Activated CD8-positive, alpha-beta memory T cell treated with anti-CD3 and anti-CD28 coated beads, Interleukin-2, amount 10 ng/mL, durations not matched to agents 7 days and 5 days (primary cell): ENCODE measurements at regions not wholly inside any gene's neighbourhood (a gene's known extent, or its start where the extent isn't known, plus 50 kb on each side); places are given as distances from the start of the nearest gene placed in this dataset.

ENCODE experiments used
- ATAC-seq: fragments of 150-1000 bp; cut with Tn5 transposase; one replicate; pipeline ENCODE4 v1.10.0; 2021; ENCODE audit warnings: moderate library complexity
- CTCF ChIA-PET: fragments of 350-600 bp; sonication (Branson Sonifier 250); formaldehyde crosslinking; loops from one replicate; lab custom pipeline; 2021; ENCODE audit warnings: antibody characterized with exemption; lab: Charles Lee
- DNase-seq: peaks from one replicate; pipeline ENCODE4 v3.0.0-alpha.2; 2020
- H3K27ac Mint-ChIP-seq: one replicate; pipeline ENCODE4 v1.8.0; 2021; ENCODE audit warnings: mild to moderate bottlenecking, mixed read lengths
- H3K27me3 Mint-ChIP-seq: one replicate; pipeline ENCODE4 v1.8.0; 2021; ENCODE audit warnings: mixed read lengths
- H3K36me3 Mint-ChIP-seq: one replicate; pipeline ENCODE4 v1.8.0; 2021; ENCODE audit warnings: mild to moderate bottlenecking, mixed read lengths
- H3K4me1 Mint-ChIP-seq: one replicate; pipeline ENCODE4 v1.8.0; 2021; ENCODE audit warnings: mixed read lengths
- H3K4me3 Mint-ChIP-seq: one replicate; pipeline ENCODE4 v1.8.0; 2021; ENCODE audit warnings: mild to moderate bottlenecking, moderate library complexity, mixed read lengths
- H3K9me3 Mint-ChIP-seq: one replicate; pipeline ENCODE4 v1.8.0; 2022; ENCODE audit warnings: low read depth, mixed read lengths

DNA sequence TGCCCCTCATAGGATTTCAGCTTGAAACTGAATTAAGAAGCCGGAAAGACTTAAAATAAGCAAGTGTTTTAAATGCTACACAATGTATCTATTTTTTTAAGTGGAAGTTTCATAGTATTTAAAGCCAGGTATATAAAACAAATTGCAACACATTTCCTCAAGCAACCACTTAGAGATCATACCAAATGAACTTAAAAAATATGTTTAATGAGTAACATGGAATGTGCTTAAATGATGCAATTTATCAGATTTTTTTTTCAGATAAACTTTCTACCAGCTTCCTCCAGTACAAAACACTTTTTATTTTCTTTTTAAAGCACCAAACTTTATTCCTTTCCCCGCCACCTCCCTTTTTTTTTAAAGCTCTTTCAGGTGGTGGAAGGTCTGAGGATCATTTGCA is 534.3 kb downstream of the BMP2 start:
- no peak for DNase-seq
- Mint-ChIP-seq H3K27ac (no peak overlapping the region), H3K27me3 (no peaks in the 10 kb centered on the region), H3K4me1 (no peaks in the 10 kb centered on the region), H3K9me3 (peaks cover 12% of the 10 kb centered on the region), H3K36me3 (no peaks in the 10 kb centered on the region), H3K4me3 (no peak overlapping the region)
- ATAC-seq = no peak
- CTCF ChIA-PET = no interaction called here

- CTCF ChIA-PET = no interaction called here
- H3K27me3 Mint-ChIP-seq = no peaks in the 10 kb centered on the region
- DNase-seq (no peak), ATAC-seq (no peak)
- peaks cover 13% of the 10 kb centered on the region for H3K9me3 Mint-ChIP-seq
- no peaks in the 10 kb centered on the region for H3K4me1 Mint-ChIP-seq
- no peak overlapping the region for H3K4me3 Mint-ChIP-seq
- H3K27ac Mint-ChIP-seq = no peak overlapping the region
- no peaks in the 10 kb centered on the region for H3K36me3 Mint-ChIP-seq
Measured at GRCh38 chr20:7302250-7302649, 534.8 kb downstream of the BMP2 start.

DNA sequence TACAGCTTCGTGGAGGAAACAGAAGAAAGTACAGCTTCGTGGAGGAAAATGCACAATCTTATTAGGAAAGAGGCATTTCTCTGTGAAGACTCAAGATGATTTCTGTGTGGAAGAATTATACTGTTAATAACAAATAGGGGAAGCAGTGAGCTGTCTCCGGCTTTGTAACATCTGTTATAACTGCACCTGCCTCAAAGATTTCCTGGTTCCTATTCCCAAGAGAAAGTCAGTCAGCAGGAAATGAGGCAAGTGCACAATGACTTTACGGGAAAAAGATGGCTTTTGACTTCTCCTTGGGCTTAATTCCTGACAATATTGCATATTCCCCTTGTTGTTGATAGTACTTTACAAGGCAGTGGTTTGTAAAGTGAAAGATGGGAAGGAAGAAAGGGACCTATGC is 538.5 kb downstream of the BMP2 start:
- CTCF ChIA-PET = no interaction called here
- H3K27ac Mint-ChIP-seq = no peak overlapping the region
- DNase-seq (no peak), ATAC-seq (no peak)
- no peaks in the 10 kb centered on the region for H3K4me1 Mint-ChIP-seq
- no peaks in the 10 kb centered on the region for H3K36me3 Mint-ChIP-seq
- H3K9me3 Mint-ChIP-seq = peaks cover 12% of the 10 kb centered on the region
- H3K27me3 Mint-ChIP-seq = no peaks in the 10 kb centered on the region
- H3K4me3 Mint-ChIP-seq = no peak overlapping the region

DNA sequence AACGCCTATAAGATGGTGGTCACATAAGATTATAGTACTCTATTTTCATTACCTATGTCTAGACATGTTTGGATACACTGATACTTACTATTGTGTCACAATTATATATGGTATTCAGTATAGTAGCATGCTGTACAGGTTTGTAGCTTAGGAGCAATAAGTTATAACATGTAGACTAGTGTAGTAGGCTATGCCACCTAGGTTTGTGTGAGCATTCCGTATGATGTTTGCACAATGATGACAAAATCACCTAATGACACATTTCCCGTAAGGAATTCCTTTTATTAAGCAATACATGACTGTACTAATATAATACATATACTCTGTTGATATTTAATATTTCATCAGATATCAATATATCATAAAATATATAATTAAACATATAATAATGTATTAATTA is 540.7 kb downstream of the BMP2 start:
- CTCF ChIA-PET = no interaction called here
- Mint-ChIP-seq H3K27me3 (no peaks in the 10 kb centered on the region), H3K27ac (no peak overlapping the region), H3K4me1 (no peaks in the 10 kb centered on the region), H3K9me3 (peaks cover 9% of the 10 kb centered on the region), H3K36me3 (no peaks in the 10 kb centered on the region), H3K4me3 (no peak overlapping the region)
- no peak for DNase-seq
- no peak for ATAC-seq

GRCh38 chr20:7313047-7313446 is 545.6 kb downstream of the BMP2 start:
- no peak overlapping the region for H3K4me3 Mint-ChIP-seq
- ATAC-seq (no peak), DNase-seq (no peak)
- H3K27me3 Mint-ChIP-seq = no peaks in the 10 kb centered on the region
- H3K36me3 Mint-ChIP-seq = no peaks in the 10 kb centered on the region
- no peak overlapping the region for H3K27ac Mint-ChIP-seq
- H3K4me1 Mint-ChIP-seq = no peaks in the 10 kb centered on the region
- H3K9me3 Mint-ChIP-seq = peaks cover 6% of the 10 kb centered on the region
- CTCF ChIA-PET = no interaction called here

DNA sequence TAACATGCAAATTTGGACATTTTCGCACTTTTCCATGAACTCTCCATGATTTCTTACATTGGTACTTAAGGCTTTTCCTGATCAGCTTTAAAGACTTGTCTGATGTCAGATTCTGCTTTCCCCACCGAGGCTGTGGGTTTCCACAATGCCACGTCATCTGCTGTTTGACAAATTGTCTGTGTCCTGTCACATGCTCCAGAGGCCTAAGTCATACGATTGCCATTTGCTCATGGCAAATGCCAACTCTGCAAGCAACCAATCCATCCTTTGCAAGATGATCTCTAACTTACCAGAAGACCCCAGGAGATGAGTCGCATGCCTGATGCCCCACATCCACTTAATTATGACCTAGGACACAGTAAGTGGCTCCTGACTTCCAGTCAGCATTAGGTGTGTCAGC is 556.5 kb downstream of the BMP2 start:
- H3K36me3 Mint-ChIP-seq = no peaks in the 10 kb centered on the region
- ATAC-seq (no peak), DNase-seq (no peak)
- peaks cover 14% of the 10 kb centered on the region for H3K9me3 Mint-ChIP-seq
- no peak overlapping the region for H3K4me3 Mint-ChIP-seq
- no peaks in the 10 kb centered on the region for H3K27me3 Mint-ChIP-seq
- no peaks in the 10 kb centered on the region for H3K4me1 Mint-ChIP-seq
- CTCF ChIA-PET = no interaction called here
- no peak overlapping the region for H3K27ac Mint-ChIP-seq

- H3K9me3 Mint-ChIP-seq = peaks cover 13% of the 10 kb centered on the region
- H3K27ac Mint-ChIP-seq = no peak overlapping the region
- H3K27me3 Mint-ChIP-seq = no peaks in the 10 kb centered on the region
- H3K4me1 Mint-ChIP-seq = no peaks in the 10 kb centered on the region
- H3K4me3 Mint-ChIP-seq = no peak overlapping the region
- CTCF ChIA-PET = no interaction called here
- DNase-seq (no peak), ATAC-seq (no peak)
- H3K36me3 Mint-ChIP-seq = no peaks in the 10 kb centered on the region
Measured at GRCh38 chr20:7327810-7328209, 560.3 kb downstream of the BMP2 start.

GRCh38 chr20:7330850-7331249 is 563.4 kb downstream of the BMP2 start:
- ATAC-seq (no peak), DNase-seq (no peak)
- H3K27ac Mint-ChIP-seq = no peak overlapping the region
- no peaks in the 10 kb centered on the region for H3K36me3 Mint-ChIP-seq
- peaks cover 18% of the 10 kb centered on the region for H3K9me3 Mint-ChIP-seq
- H3K4me1 Mint-ChIP-seq = no peaks in the 10 kb centered on the region
- H3K4me3 Mint-ChIP-seq = no peak overlapping the region
- CTCF ChIA-PET = no interaction called here
- no peaks in the 10 kb centered on the region for H3K27me3 Mint-ChIP-seq

DNA sequence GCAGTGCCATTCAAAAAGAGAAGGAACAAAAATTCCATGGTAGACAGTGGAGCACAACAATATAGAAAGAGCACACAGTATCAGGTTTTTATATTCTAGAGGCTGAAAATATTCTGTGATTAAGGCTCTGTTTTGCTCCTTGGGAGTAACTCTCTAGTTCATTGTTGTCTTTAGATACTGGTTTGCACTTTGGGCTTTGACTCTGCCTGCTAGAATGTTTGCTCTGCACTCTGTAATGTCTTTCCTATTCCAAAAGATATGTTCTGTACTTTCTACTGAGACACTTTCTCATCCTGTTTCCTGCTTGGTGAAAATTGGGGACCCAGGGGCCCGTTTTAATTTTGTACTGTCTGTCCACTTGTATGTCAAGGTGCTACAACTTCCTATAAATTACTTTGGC is 564.7 kb downstream of the BMP2 start:
- H3K27me3 Mint-ChIP-seq = no peaks in the 10 kb centered on the region
- no peaks in the 10 kb centered on the region for H3K4me1 Mint-ChIP-seq
- no peak overlapping the region for H3K4me3 Mint-ChIP-seq
- CTCF ChIA-PET = no interaction called here
- no peak for DNase-seq
- H3K27ac Mint-ChIP-seq = no peak overlapping the region
- peaks cover 14% of the 10 kb centered on the region for H3K9me3 Mint-ChIP-seq
- H3K36me3 Mint-ChIP-seq = no peaks in the 10 kb centered on the region
- no peak for ATAC-seq

- Mint-ChIP-seq H3K36me3 (no peaks in the 10 kb centered on the region), H3K4me1 (no peaks in the 10 kb centered on the region), H3K27me3 (no peaks in the 10 kb centered on the region), H3K9me3 (peaks cover 14% of the 10 kb centered on the region), H3K27ac (no peak overlapping the region), H3K4me3 (no peak overlapping the region)
- CTCF ChIA-PET = no interaction called here
- DNase-seq (no peak), ATAC-seq (no peak)
Measured at GRCh38 chr20:7333841-7334240, 566.4 kb downstream of the BMP2 start.

DNA sequence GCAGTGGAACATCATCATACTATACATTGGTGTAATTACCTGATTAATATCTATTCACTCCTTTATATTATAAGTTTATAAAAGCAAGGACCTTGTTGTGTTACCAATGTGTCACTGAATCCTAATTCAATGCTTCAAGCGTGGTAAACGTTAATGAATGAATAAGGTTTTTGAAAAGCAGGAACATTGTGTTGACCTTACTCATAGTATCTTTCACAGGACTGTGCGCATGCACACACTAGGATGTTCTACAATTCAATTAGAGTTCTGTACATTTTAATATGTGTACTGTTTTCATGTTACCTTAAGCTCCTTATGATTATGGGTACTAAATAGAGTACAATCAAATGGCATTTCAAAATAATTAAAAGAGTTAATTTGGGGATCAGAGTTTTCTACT is 578.5 kb downstream of the BMP2 start:
- no peak overlapping the region for H3K27ac Mint-ChIP-seq
- H3K4me3 Mint-ChIP-seq = no peak overlapping the region
- no peak for ATAC-seq
- H3K27me3 Mint-ChIP-seq = no peaks in the 10 kb centered on the region
- H3K4me1 Mint-ChIP-seq = no peaks in the 10 kb centered on the region
- no peaks in the 10 kb centered on the region for H3K36me3 Mint-ChIP-seq
- no peak for DNase-seq
- H3K9me3 Mint-ChIP-seq = peaks cover 4% of the 10 kb centered on the region
- CTCF ChIA-PET = no interaction called here

GRCh38 chr20:7346562-7346961 is 579.1 kb downstream of the BMP2 start:
- peaks cover 6% of the 10 kb centered on the region for H3K9me3 Mint-ChIP-seq
- H3K4me3 Mint-ChIP-seq = no peak overlapping the region
- no peak overlapping the region for H3K27ac Mint-ChIP-seq
- no peaks in the 10 kb centered on the region for H3K36me3 Mint-ChIP-seq
- no peak for DNase-seq
- CTCF ChIA-PET = no interaction called here
- ATAC-seq = no peak
- no peaks in the 10 kb centered on the region for H3K4me1 Mint-ChIP-seq
- H3K27me3 Mint-ChIP-seq = no peaks in the 10 kb centered on the region

GRCh38 chr20:7347409-7347808 is 579.9 kb downstream of the BMP2 start:
- Mint-ChIP-seq H3K4me3 (no peak overlapping the region), H3K9me3 (peaks cover 6% of the 10 kb centered on the region), H3K36me3 (no peaks in the 10 kb centered on the region), H3K27ac (no peak overlapping the region), H3K27me3 (no peaks in the 10 kb centered on the region), H3K4me1 (no peaks in the 10 kb centered on the region)
- DNase-seq (no peak), ATAC-seq (no peak)
- CTCF ChIA-PET = no interaction called here

GRCh38 chr20:7348253-7348652 is 580.8 kb downstream of the BMP2 start:
- Mint-ChIP-seq H3K4me1 (no peaks in the 10 kb centered on the region), H3K36me3 (no peaks in the 10 kb centered on the region), H3K27me3 (no peaks in the 10 kb centered on the region), H3K4me3 (no peak overlapping the region), H3K27ac (no peak overlapping the region), H3K9me3 (peaks cover 6% of the 10 kb centered on the region)
- DNase-seq (no peak), ATAC-seq (no peak)
- CTCF ChIA-PET = no interaction called here

DNA sequence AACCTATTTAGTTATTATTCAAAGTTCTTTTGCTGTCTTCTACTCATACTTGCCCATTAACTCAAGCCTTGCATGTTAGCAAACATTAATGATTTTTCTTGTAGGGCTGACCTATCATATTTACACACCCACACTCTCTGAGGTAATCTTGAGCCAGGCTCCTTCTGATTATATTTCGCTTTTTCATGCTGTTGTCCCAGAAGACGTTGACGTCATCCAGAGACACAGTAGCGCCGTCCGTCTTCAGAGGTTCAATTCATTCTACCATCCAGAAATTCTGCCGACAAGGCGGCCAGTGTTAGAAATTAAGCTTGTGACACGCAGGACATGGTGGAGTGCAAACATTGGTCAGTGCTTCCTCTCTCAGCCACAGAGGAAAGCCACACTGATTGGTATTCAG is 584.7 kb downstream of the BMP2 start:
- Mint-ChIP-seq H3K4me1 (no peaks in the 10 kb centered on the region), H3K9me3 (peaks cover 2% of the 10 kb centered on the region), H3K27me3 (no peaks in the 10 kb centered on the region), H3K36me3 (no peaks in the 10 kb centered on the region), H3K4me3 (no peak overlapping the region), H3K27ac (no peak overlapping the region)
- CTCF ChIA-PET = no interaction called here
- DNase-seq (no peak), ATAC-seq (no peak)
